Astrocyte (in vitro differentiated cells and primary cell): ENCODE measurements at regions not wholly inside any gene's neighbourhood (a gene's known extent, or its start where the extent isn't known, plus 50 kb on each side); places are given as distances from the start of the nearest gene placed in this dataset.

Experiments
- DNase-seq: peaks from one replicate; pipeline ENCODE4 v3.0.0-alpha.2; 2010; ENCODE audit warnings: low read depth
- FAIRE-seq: peaks from 2 replicates; lab custom pipeline; 2011; peaks lifted over from hg19 to GRCh38; lab: Jason Lieb, UNC
- H2AFZ ChIP-seq: 2 replicates; pipeline ENCODE4 v1.6.0; 2012; ENCODE audit warnings: low read depth, low read length, inconsistent platforms
- H3K27ac ChIP-seq: 2 replicates; pipeline ENCODE4 v1.5.1; 2011; ENCODE audit warnings: low read depth, low read length, inconsistent platforms
- H3K27me3 ChIP-seq: 2 replicates; pipeline ENCODE4 v1.6.0; 2011; ENCODE audit warnings: low read length, inconsistent platforms; ENCODE audit not compliant: insufficient read depth
- H3K36me3 ChIP-seq: 2 replicates; pipeline ENCODE4 v1.5.1; 2011; ENCODE audit warnings: low read length, inconsistent platforms; ENCODE audit not compliant: insufficient read depth
- H3K4me1 ChIP-seq: 2 replicates; pipeline ENCODE4 v1.5.1; 2011; ENCODE audit warnings: low read length, inconsistent platforms; ENCODE audit not compliant: insufficient read depth
- H3K4me2 ChIP-seq: 2 replicates; pipeline ENCODE4 v1.6.0; 2012; ENCODE audit warnings: low read length, inconsistent platforms
- H3K4me3 ChIP-seq: 2 replicates; pipeline ENCODE4 v1.5.1; 2011; ENCODE audit warnings: low read depth, mild to moderate bottlenecking, low read length, inconsistent platforms; ENCODE audit not compliant: insufficient read depth
- H3K79me2 ChIP-seq: 2 replicates; pipeline ENCODE4 v1.6.0; 2012; ENCODE audit warnings: mild to moderate bottlenecking, low read length, inconsistent platforms; ENCODE audit not compliant: insufficient read depth
- H3K9ac ChIP-seq: 2 replicates; pipeline ENCODE4 v1.6.0; 2012; ENCODE audit warnings: mild to moderate bottlenecking, low read length, inconsistent platforms
- H3K9me3 ChIP-seq: 2 replicates; pipeline ENCODE4 v1.5.1; 2012; ENCODE audit warnings: low read depth, mild to moderate bottlenecking, low read length, inconsistent platforms; ENCODE audit not compliant: insufficient read depth
- H4K20me1 ChIP-seq: 2 replicates; pipeline ENCODE4 v1.6.0; 2012; ENCODE audit warnings: low read length, inconsistent platforms; ENCODE audit not compliant: insufficient read depth
- H3K27ac Mint-ChIP-seq: one replicate; pipeline ENCODE4 v1.8.0; 2021; ENCODE audit warnings: mild to moderate bottlenecking, mixed read lengths; ENCODE audit not compliant: unreplicated experiment
- H3K27me3 Mint-ChIP-seq: one replicate; pipeline ENCODE4 v1.8.0; 2021; ENCODE audit warnings: low read depth, mixed read lengths; ENCODE audit not compliant: unreplicated experiment
- H3K36me3 Mint-ChIP-seq: one replicate; pipeline ENCODE4 v1.8.0; 2021; ENCODE audit warnings: low read depth, mixed read lengths; ENCODE audit not compliant: unreplicated experiment
- H3K4me1 Mint-ChIP-seq: one replicate; pipeline ENCODE4 v1.8.0; 2021; ENCODE audit warnings: low read depth, mixed read lengths; ENCODE audit not compliant: unreplicated experiment
- H3K4me3 Mint-ChIP-seq: one replicate; pipeline ENCODE4 v1.8.0; 2021; ENCODE audit warnings: mild to moderate bottlenecking, moderate library complexity, mixed read lengths; ENCODE audit not compliant: unreplicated experiment
- H3K9me3 Mint-ChIP-seq: one replicate; pipeline ENCODE4 v1.8.0; 2021; ENCODE audit warnings: mild to moderate bottlenecking, mixed read lengths; ENCODE audit not compliant: unreplicated experiment
- EZH2 ChIP-seq: IDR thresholded peaks from 2 replicates; pipeline ENCODE4 v1.6.1; 2012; ENCODE audit warnings: mild to moderate bottlenecking, low read length, inconsistent platforms; ENCODE audit not compliant: insufficient read depth
- TF ChIP-seq, protein P1 (sequence below): IDR thresholded peaks from 2 replicates; pipeline ENCODE4 v1.5.1; 2011; ENCODE audit warnings: low read depth, mild to moderate bottlenecking, inconsistent platforms, low read length, moderate library complexity; ENCODE audit not compliant: insufficient read depth

DNA sequence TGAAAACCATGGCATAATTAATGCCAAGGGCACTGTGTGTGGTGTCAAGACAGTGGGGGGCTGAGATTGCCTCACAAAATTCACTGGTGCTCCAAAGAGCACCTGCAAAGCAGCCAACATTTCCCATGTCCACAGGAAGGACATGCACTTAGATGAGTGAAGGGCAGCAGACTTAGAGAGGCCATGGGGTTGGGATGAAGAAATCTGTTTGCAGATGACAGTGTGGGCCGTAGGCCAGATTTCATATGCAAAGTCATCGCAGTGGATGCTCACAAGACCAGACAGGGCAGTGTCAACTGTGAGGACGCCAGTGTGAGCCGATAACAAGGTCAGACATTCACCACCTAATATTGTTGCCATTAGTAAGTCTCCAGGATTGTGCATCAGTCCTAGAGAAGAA is 773.4 kb downstream of the EFNB2 start:
- Histone ChIP-seq H3K27me3 (no peaks in the 10 kb centered on the region), H4K20me1 (no peaks in the 10 kb centered on the region), H3K9me3 (no peaks in the 10 kb centered on the region), H3K9ac (no peak overlapping the region), H3K4me1 (no peaks in the 10 kb centered on the region), H3K4me3 (no peak overlapping the region), H3K4me2 (no peak overlapping the region), H3K79me2 (no peaks in the 10 kb centered on the region), H3K36me3 (no peaks in the 10 kb centered on the region), H3K27ac (no peak overlapping the region), H2AFZ (no peak overlapping the region)
- H3K9me3 Mint-ChIP-seq, result no peaks in the 10 kb centered on the region
- H3K4me1 Mint-ChIP-seq, result peaks cover 5% of the 10 kb centered on the region
- H3K27me3 Mint-ChIP-seq, result no peaks in the 10 kb centered on the region
- FAIRE-seq (no peak), DNase-seq (no peak)
- TF ChIP-seq, protein P1, sequence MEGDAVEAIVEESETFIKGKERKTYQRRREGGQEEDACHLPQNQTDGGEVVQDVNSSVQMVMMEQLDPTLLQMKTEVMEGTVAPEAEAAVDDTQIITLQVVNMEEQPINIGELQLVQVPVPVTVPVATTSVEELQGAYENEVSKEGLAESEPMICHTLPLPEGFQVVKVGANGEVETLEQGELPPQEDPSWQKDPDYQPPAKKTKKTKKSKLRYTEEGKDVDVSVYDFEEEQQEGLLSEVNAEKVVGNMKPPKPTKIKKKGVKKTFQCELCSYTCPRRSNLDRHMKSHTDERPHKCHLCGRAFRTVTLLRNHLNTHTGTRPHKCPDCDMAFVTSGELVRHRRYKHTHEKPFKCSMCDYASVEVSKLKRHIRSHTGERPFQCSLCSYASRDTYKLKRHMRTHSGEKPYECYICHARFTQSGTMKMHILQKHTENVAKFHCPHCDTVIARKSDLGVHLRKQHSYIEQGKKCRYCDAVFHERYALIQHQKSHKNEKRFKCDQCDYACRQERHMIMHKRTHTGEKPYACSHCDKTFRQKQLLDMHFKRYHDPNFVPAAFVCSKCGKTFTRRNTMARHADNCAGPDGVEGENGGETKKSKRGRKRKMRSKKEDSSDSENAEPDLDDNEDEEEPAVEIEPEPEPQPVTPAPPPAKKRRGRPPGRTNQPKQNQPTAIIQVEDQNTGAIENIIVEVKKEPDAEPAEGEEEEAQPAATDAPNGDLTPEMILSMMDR, result no peak
- no peak for TF ChIP-seq EZH2
- no peaks in the 10 kb centered on the region for H3K36me3 Mint-ChIP-seq
- H3K27ac Mint-ChIP-seq, result no peak overlapping the region
- no peak overlapping the region for H3K4me3 Mint-ChIP-seq

DNA sequence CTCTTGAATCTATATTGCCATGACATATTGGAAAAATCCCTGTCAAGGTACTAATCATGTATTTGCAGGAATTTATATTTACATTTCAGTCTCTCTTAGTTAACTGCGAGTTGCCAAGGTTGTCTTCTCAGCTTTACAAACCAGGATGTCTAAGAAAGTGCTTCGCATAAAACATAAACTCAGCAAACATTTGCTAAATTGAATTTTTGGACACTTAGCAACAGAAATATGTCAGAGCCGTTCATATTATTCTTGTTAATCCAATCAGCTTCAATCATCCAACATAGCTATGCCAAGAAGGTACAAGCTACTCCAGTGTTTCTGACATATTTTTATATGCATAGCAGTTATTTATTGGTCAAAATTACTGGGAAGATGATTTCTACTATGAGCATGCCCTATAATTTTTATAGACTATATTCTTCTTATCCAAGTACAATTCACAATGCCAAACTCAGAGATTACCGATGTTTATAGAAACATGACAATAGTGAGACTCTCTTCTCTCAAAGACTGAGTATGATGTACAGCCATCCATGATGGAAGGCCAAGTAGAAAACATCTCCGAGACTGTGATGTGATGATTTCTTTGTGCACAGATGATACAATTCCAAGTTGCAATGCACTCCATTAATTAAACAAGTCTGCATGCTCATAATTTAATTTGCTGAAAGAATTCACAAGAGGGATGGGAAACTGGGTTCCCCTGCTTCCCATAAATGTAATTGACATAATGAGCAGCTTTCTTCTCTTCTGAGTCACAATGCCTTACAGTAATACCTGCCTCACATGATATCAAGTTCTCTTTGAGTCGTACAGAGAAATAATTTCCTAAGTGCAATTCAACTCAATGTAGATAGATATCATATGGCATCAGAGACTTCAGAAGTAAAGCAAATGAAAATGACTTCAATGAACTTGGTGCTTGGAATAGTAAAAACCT is 776.3 kb downstream of the EFNB2 start:
- Histone ChIP-seq H3K36me3 (no peaks in the 10 kb centered on the region), H3K27me3 (no peaks in the 10 kb centered on the region), H3K4me3 (no peak overlapping the region), H2AFZ (no peak overlapping the region), H4K20me1 (no peaks in the 10 kb centered on the region), H3K4me1 (no peaks in the 10 kb centered on the region), H3K9me3 (no peaks in the 10 kb centered on the region), H3K27ac (no peak overlapping the region), H3K4me2 (no peak overlapping the region), H3K79me2 (no peaks in the 10 kb centered on the region), H3K9ac (no peak overlapping the region)
- Mint-ChIP-seq H3K36me3 (no peaks in the 10 kb centered on the region), H3K9me3 (no peaks in the 10 kb centered on the region), H3K4me3 (no peak overlapping the region), H3K27ac (no peak overlapping the region), H3K27me3 (no peaks in the 10 kb centered on the region), H3K4me1 (peaks cover 5% of the 10 kb centered on the region)
- TF ChIP-seq, protein P1, result no peak
- TF ChIP-seq EZH2, result no peak
- no peak for DNase-seq
- FAIRE-seq, result no peak

DNA sequence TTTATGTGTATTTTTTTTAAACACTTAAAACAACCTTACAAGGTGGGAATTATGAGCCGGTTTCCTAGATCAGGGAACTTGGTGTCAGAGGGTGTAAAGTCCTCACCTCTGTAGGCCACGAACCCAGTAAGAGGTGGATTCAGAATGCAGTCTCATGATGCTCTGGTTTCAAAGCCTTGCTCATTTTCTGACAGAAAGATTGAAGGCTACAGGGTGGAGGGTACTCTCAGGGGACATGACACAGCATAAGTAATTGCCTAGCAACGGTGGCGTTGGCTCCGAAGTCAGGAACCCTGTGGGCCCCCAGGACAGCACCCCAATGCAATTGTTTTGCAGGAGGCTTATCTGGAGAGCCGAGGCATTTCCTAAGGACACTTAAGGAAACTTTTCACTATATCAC is 794.7 kb downstream of the EFNB2 start:
- DNase-seq, result no peak
- H3K27me3 ChIP-seq, result no peaks in the 10 kb centered on the region
- H3K4me1 ChIP-seq, result no peaks in the 10 kb centered on the region
- no peaks in the 10 kb centered on the region for H4K20me1 ChIP-seq
- H3K27ac ChIP-seq, result no peak overlapping the region
- Mint-ChIP-seq H3K4me3 (no peak overlapping the region), H3K36me3 (no peaks in the 10 kb centered on the region), H3K4me1 (no peaks in the 10 kb centered on the region), H3K9me3 (peaks cover 2% of the 10 kb centered on the region), H3K27me3 (no peaks in the 10 kb centered on the region), H3K27ac (no peak overlapping the region)
- H3K79me2 ChIP-seq, result no peaks in the 10 kb centered on the region
- no peak overlapping the region for H3K9ac ChIP-seq
- H3K4me2 ChIP-seq, result no peak overlapping the region
- no peak for FAIRE-seq
- H3K9me3 ChIP-seq, result no peaks in the 10 kb centered on the region
- no peak for TF ChIP-seq EZH2
- TF ChIP-seq, protein P1, result no peak
- H2AFZ ChIP-seq, result no peak overlapping the region
- H3K36me3 ChIP-seq, result no peaks in the 10 kb centered on the region
- no peak overlapping the region for H3K4me3 ChIP-seq
